Upper lobe of left lung (tissue), 6 donors: ENCODE measurements at regions not wholly inside any gene's neighbourhood (a gene's known extent, or its start where the extent isn't known, plus 50 kb on each side); places are given as distances from the start of the nearest gene placed in this dataset.
"Not testable (repeated sequence)": the region's sequence is repeated elsewhere in the genome, so short reads cannot be mapped to it uniquely, and the experiment has no call there.

Experiments
- ATAC-seq, 2 donors: fragments of 200-7000 bp; cut with Tn5 transposase; one replicate each; pipeline ENCODE4 v1.9.1; 2022; ENCODE audit warnings: mild to moderate bottlenecking in 2 of 2, moderate library complexity in 2 of 2; ENCODE audit not compliant: low FRiP score in 2 of 2
- DNase-seq, 2 donors: peaks; one replicate each; pipeline ENCODE4 v3.0.0-alpha.2; 2019 to 2020
- H3K27ac ChIP-seq, 4 donors: fragments of 200-600 bp; sonication (generic); one replicate each; pipeline ENCODE4 v1.5.1; 2016 to 2019
- H3K27me3 ChIP-seq, 4 donors: fragments of 200-600 bp; sonication (generic); one replicate each; pipeline ENCODE4 v1.5.1; 2017 to 2019
- H3K36me3 ChIP-seq, 4 donors: fragments of 200-600 bp; sonication (generic); one replicate each; pipeline ENCODE4 v1.5.1; 2016 to 2019
- H3K4me1 ChIP-seq, 4 donors: fragments of 200-600 bp; sonication (generic); one replicate each; pipeline ENCODE4 v1.5.1; 2018 to 2019
- H3K4me3 ChIP-seq, 4 donors: fragments of 200-600 bp; sonication (generic); one replicate each; pipeline ENCODE4 v1.5.1; 2017 to 2019; ENCODE audit warnings: mild to moderate bottlenecking in 2 of 4, moderate library complexity in 1 of 4
- H3K9me3 ChIP-seq, 4 donors: fragments of 200-600 bp; sonication (generic); one replicate each; pipeline ENCODE4 v1.5.1; 2018 to 2019
- EP300 ChIP-seq, 4 donors: sonication (generic); formaldehyde crosslinking; IDR thresholded peaks; one replicate each; pipeline ENCODE4 v1.5.1; 2017; ENCODE audit warnings: antibody characterized with exemption in 4 of 4, control low read depth in 2 of 4
- POLR2A ChIP-seq, 4 donors: fragments of 450-650 bp; IDR thresholded peaks; one replicate each; pipeline ENCODE4 v1.5.1; 2016 to 2017; ENCODE audit warnings: antibody characterized with exemption in 4 of 4, mild to moderate bottlenecking in 2 of 4
- POLR2AphosphoS5 ChIP-seq, 2 donors: sonication (generic); formaldehyde crosslinking; IDR thresholded peaks; one replicate each; pipeline ENCODE4 v1.5.1; 2017; ENCODE audit warnings: antibody characterized with exemption in 2 of 2
- WGBS, 2 donors: methylation state at CpG; one replicate each; pipeline ENCODE4 v1.1.5; 2017 to 2018; 5-methylcytosine and 5-hydroxymethylcytosine counted together
- TF ChIP-seq, protein P1 (sequence below), 6 experiments: fragments of 450-650 bp in 4 of 6; fragments of 200-600 bp in 2 of 6; sonication (generic) in 2 of 6; IDR thresholded peaks; one replicate each; pipeline ENCODE4 v1.5.1; 2016 to 2019; ENCODE audit warnings: antibody characterized with exemption in 6 of 6
- donor health status: DM: no; HTN: no; CAD: no; lungs with moderate emphysema.
- donor health status: DM: no; HTN: yes; CAD: no; lungs with severe emphysema.

DNA sequence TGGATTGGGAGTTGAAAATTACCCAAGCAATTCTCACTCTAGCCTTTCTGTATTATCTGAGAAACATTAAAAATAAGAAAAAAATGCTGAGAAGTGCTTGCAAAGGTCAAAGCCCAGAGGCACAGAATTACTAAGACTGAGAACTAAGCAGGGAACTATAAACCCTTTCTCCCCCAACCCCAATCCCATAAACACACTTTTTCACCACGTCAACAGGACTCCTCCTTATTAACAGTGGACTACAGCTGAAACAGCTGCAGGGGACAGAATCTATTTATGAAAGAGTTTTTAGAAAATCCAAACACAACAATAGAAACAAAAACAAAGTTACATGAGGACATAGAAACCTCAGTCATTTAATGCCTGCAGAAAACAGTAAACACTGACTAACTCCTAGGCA lies 984.1 kb downstream of the TRAM1L1 start:
- H3K4me3 ChIP-seq: no peak overlapping the region
- H3K27ac ChIP-seq: no peak overlapping the region
- no peaks in the 10 kb centered on the region for H3K36me3 ChIP-seq
- WGBS, 2 donors: 64 to 80% methylated on average over 1 of the region's 1 CpG
- H3K4me1 ChIP-seq: no peaks in the 10 kb centered on the region
- DNase-seq: no peak
- no peaks in the 10 kb centered on the region for H3K27me3 ChIP-seq
- ATAC-seq: no peak
- TF ChIP-seq EP300 (IDR thresholded peaks at IDR 0.05) (no peak), POLR2A (IDR thresholded peaks at IDR 0.05) (no peak), POLR2AphosphoS5 (IDR thresholded peaks at IDR 0.05) (no peak)
- TF ChIP-seq, protein P1, sequence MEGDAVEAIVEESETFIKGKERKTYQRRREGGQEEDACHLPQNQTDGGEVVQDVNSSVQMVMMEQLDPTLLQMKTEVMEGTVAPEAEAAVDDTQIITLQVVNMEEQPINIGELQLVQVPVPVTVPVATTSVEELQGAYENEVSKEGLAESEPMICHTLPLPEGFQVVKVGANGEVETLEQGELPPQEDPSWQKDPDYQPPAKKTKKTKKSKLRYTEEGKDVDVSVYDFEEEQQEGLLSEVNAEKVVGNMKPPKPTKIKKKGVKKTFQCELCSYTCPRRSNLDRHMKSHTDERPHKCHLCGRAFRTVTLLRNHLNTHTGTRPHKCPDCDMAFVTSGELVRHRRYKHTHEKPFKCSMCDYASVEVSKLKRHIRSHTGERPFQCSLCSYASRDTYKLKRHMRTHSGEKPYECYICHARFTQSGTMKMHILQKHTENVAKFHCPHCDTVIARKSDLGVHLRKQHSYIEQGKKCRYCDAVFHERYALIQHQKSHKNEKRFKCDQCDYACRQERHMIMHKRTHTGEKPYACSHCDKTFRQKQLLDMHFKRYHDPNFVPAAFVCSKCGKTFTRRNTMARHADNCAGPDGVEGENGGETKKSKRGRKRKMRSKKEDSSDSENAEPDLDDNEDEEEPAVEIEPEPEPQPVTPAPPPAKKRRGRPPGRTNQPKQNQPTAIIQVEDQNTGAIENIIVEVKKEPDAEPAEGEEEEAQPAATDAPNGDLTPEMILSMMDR (IDR thresholded peaks at IDR 0.05): no peak
- H3K9me3 ChIP-seq: peaks cover 0 to 16% (median 2%) of the 10 kb centered on the region in 4 donors

- DNase-seq (no peak), ATAC-seq (no peak)
- TF ChIP-seq POLR2A (IDR thresholded peaks at IDR 0.05): no peak
- no peak for TF ChIP-seq EP300 (IDR thresholded peaks at IDR 0.05)
- TF ChIP-seq, protein P1 (IDR thresholded peaks at IDR 0.05): no peak
- TF ChIP-seq POLR2AphosphoS5 (IDR thresholded peaks at IDR 0.05): no peak
- Histone ChIP-seq H3K36me3 (no peaks in the 10 kb centered on the region), H3K4me3 (no peak overlapping the region), H3K4me1 (no peaks in the 10 kb centered on the region), H3K27ac (no peak overlapping the region), H3K9me3 (peaks cover 0 to 16% (median 2%) of the 10 kb centered on the region in 4 donors), H3K27me3 (no peaks in the 10 kb centered on the region)
Measured at GRCh38 chr4:116099596-116099995, 985.8 kb downstream of the TRAM1L1 start.

DNA sequence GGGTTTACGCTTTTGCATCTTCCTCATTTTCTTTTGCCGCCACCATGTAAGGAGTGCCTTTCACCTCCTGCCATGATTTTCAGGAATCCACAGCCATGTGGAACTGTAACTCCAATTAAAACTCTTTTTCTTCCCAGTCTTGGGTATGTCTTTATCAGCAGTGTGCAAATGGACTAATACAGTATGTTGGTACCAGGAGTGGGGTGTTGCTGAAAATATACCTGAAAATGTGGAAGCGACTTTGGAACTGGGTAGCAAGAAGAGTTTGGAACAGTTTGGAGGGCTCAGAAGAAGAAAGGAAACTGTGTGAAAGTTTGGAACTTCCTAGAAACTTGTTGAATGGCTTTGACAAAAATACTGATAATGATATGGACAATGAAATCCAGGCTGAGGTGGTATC lies 983.9 kb upstream of the NDST4 start:
- ATAC-seq, H3K36me3 ChIP-seq, H3K27me3 ChIP-seq, DNase-seq, H3K4me3 ChIP-seq, H3K27ac ChIP-seq, H3K4me1 ChIP-seq: not testable (repeated sequence)
- peaks cover 0 to 16% (median 2%) of the 10 kb centered on the region in 4 donors for H3K9me3 ChIP-seq
- WGBS, 2 donors: 94 to 100% methylated on average over 3 of the region's 3 CpGs

- WGBS, 2 donors: 67 to 69% methylated on average over 3 of the region's 3 CpGs
- Histone ChIP-seq H3K9me3 (peaks cover 0 to 13% (median 2%) of the 10 kb centered on the region in 4 donors), H3K27ac (no peak overlapping the region), H3K4me3 (no peak overlapping the region), H3K27me3 (no peaks in the 10 kb centered on the region), H3K36me3 (no peaks in the 10 kb centered on the region), H3K4me1 (no peaks in the 10 kb centered on the region)
- ATAC-seq (no peak), DNase-seq (no peak)
- TF ChIP-seq POLR2AphosphoS5 (IDR thresholded peaks at IDR 0.05) (no peak), POLR2A (IDR thresholded peaks at IDR 0.05) (no peak), EP300 (IDR thresholded peaks at IDR 0.05) (no peak)
- TF ChIP-seq, protein P1 (IDR thresholded peaks at IDR 0.05): no peak
Measured at GRCh38 chr4:116092961-116093360, 979.5 kb upstream of the NDST4 start.

DNA sequence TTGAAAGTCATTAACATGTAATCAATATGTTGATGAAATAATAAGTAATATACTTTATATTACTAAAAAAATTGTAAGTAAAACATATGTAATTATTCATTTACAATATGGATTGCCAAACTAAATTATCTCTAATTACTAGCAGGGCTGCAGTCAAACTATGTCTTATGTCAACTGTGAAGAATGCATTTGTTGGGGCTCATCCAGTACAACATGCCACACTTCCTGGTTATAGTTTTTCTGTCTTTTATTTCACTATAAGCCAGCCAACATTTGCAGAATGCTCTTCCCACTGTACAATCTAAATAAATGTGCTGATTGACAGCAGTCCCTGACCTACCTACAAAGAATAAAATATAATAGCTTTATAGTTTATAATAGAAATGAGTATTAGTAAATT lies 975.4 kb upstream of the NDST4 start:
- Histone ChIP-seq H3K9me3 (no peaks in the 10 kb centered on the region), H3K4me3 (no peak overlapping the region), H3K4me1 (no peaks in the 10 kb centered on the region), H3K27me3 (no peaks in the 10 kb centered on the region), H3K27ac (no peak overlapping the region), H3K36me3 (no peaks in the 10 kb centered on the region)
- no peak for DNase-seq
- no peak for ATAC-seq
- TF ChIP-seq POLR2A (IDR thresholded peaks at IDR 0.05) (no peak), EP300 (IDR thresholded peaks at IDR 0.05) (no peak), POLR2AphosphoS5 (IDR thresholded peaks at IDR 0.05) (no peak)
- TF ChIP-seq, protein P1 (IDR thresholded peaks at IDR 0.05): no peak
